ENCODE measurements at regions not wholly inside any gene's neighbourhood (a gene's known extent, or its start where the extent isn't known, plus 50 kb on each side); places are given as distances from the start of the nearest gene placed in this dataset.
"Not testable (repeated sequence)": the region's sequence is repeated elsewhere in the genome, so short reads cannot be mapped to it uniquely, and the experiment has no call there.

DNA sequence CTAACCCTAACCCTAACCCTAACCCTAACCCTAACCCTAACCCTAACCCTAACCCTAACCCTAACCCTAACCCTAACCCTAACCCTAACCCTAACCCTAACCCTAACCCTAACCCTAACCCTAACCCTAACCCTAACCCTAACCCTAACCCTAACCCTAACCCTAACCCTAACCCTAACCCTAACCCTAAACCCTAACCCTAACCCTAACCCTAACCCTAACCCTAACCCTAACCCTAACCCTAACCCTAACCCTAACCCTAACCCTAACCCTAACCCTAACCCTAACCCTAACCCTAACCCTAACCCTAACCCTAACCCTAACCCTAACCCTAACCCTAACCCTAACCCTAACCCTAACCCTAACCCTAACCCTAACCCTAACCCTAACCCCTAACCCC, 80.6 kb upstream of the PLEKHG4B start:
- H3K27ac Mint-ChIP-seq (ENCODE audit: low read depth); H3K9me3 Mint-ChIP-seq; H3K36me3 Mint-ChIP-seq (ENCODE audit: insufficient read depth); ATAC-seq (replicated peaks; ENCODE audit: extremely low read depth, poor library complexity, severe bottlenecking); H3K4me3 Mint-ChIP-seq; H3K27me3 Mint-ChIP-seq; H3K4me1 Mint-ChIP-seq: not testable (repeated sequence)
- DNase-seq (ENCODE audit: low spot score in 2 of 2) = peak; percentile 31 to 48

DNA sequence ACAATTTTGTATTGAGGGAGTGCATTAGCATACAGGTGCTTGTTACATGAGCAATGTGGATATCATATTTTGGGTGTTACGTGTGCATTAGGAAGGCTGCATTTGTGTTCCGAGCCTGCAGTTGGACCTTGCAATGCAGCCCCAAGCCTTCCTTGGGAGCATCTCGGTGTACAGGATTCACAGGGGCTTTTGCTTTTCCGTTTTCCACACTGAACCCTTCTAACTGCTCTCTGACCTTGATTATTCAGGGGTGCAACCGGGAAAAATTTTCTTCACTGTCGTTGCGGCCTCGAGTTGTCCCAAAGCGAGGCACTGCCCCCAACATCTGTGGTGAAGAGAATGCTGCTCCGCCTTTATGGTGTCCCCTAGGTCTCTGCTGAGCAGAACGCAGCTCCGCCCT, 80.1 kb upstream of the PLEKHG4B start:
- H3K27ac Mint-ChIP-seq (ENCODE audit: low read depth) = no peak overlapping the region

DNA sequence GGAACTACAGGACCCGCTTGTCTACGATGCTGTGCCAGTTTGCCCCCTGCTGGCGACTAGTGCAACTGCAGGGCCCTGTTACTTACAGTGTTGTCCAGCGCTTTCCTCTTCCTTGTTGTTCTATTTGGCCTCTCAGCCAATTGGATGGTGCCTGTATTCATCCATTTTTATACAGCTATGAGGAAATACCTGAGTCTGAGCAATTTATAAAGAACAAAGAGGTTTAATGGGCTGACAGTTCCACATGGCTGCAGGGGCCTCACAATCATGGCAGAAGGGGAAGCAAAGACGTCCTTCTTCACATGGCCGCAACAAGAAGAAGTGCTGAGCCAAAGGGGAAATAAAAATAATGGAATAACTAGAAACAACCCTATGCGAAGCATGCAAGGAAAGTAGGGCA, 78.7 kb upstream of the PLEKHG4B start:
- no peaks in the 10 kb centered on the region for H3K27me3 Mint-ChIP-seq
- ATAC-seq (replicated peaks; ENCODE audit: extremely low read depth, poor library complexity, severe bottlenecking) (no peak), DNase-seq (ENCODE audit: low spot score in 2 of 2) (no peak)
- no peaks in the 10 kb centered on the region for H3K36me3 Mint-ChIP-seq (ENCODE audit: insufficient read depth)
- H3K27ac Mint-ChIP-seq (ENCODE audit: low read depth) = no peak overlapping the region
- H3K4me1 Mint-ChIP-seq = no peaks in the 10 kb centered on the region
- no peaks in the 10 kb centered on the region for H3K9me3 Mint-ChIP-seq
- no peak overlapping the region for H3K4me3 Mint-ChIP-seq

More for the DNA sequence above, 80.1 kb upstream of the PLEKHG4B start:
- no peak for DNase-seq (ENCODE audit: low spot score in 2 of 2)
- H3K9me3 Mint-ChIP-seq = no peaks in the 10 kb centered on the region
- ATAC-seq (replicated peaks; ENCODE audit: extremely low read depth, poor library complexity, severe bottlenecking) = no peak
- H3K4me1 Mint-ChIP-seq = no peaks in the 10 kb centered on the region
- H3K27me3 Mint-ChIP-seq = no peaks in the 10 kb centered on the region
- no peaks in the 10 kb centered on the region for H3K36me3 Mint-ChIP-seq (ENCODE audit: insufficient read depth)
- H3K4me3 Mint-ChIP-seq = no peak overlapping the region

DNA sequence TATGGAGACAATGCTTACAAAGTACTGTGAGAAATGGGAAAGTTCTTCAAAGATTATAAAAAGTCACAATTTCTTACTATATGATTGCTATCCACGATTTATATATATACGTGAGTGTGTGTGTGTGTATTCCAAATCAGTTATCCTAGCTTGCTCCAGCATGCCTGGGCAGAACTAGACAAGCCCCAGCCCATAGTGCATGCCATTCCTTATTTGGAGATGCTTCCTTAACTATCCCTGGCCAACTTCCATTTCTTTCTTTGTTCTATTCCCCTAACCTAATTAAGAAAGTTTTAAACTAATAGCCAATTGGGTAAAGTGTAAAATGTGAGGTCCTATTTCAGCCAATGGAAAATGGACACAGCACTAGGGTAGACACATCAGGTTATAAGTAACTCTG, 77.3 kb upstream of the PLEKHG4B start:
- not testable (repeated sequence) for H3K36me3 Mint-ChIP-seq (ENCODE audit: insufficient read depth); H3K27ac Mint-ChIP-seq (ENCODE audit: low read depth); H3K4me3 Mint-ChIP-seq; H3K9me3 Mint-ChIP-seq; ATAC-seq (replicated peaks; ENCODE audit: extremely low read depth, poor library complexity, severe bottlenecking); DNase-seq (ENCODE audit: low spot score in 2 of 2); H3K4me1 Mint-ChIP-seq
- peaks cover 13% of the 10 kb centered on the region for H3K27me3 Mint-ChIP-seq

DNA sequence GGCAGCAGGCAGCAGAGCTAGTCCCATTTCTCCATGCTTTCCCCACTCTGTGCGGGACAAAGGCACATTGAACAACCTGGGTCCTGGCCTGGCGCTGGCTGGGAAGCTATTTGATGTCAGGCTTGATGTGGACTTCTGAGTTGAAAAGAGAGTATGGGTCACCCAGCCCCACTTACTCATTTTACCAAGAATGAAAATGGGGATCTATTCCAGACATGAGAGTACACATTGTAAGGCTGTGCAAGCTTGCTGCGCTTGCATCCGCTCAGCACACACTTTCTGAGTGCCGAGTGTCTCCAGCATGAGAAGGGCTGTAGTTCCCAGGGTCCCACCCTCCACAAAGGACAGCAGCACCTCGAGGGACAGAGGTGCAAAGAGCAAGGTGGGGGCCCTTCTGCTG, 71.7 kb upstream of the PLEKHG4B start:
- H3K9me3 Mint-ChIP-seq; ATAC-seq (replicated peaks; ENCODE audit: extremely low read depth, poor library complexity, severe bottlenecking); H3K4me3 Mint-ChIP-seq; H3K36me3 Mint-ChIP-seq (ENCODE audit: insufficient read depth); H3K4me1 Mint-ChIP-seq; DNase-seq (ENCODE audit: low spot score in 2 of 2); H3K27ac Mint-ChIP-seq (ENCODE audit: low read depth): not testable (repeated sequence)
- peaks cover 57% of the 10 kb centered on the region for H3K27me3 Mint-ChIP-seq

DNA sequence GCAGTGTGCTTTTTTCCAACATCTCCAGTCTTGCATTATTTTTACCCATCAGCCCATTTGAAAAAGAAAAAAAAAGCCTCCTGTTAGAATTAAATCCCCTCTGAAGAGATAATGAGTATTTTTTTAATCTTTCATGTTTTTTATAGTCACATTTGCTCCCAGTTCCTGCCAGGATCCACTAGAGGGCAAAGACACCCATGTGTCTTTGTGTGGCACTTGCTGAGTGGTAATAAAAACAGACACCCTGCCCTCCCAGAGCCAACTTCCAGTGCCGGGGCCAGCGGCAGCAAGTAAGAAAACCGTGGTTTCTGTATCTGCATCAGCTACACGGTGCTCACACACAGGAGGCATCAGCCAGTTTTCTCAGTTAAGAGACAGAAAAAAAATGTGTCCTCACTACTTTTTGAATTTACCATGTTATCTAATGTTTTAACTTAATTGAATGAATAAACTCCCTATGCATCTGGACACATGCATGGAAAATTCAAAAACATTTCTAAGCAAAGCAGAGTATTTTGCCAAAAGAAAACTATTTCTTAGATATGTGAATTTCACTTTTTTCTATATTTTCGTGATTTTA, 70.2 kb upstream of the PLEKHG4B start:
- peaks cover 66% of the 10 kb centered on the region for H3K27me3 Mint-ChIP-seq
- ATAC-seq (replicated peaks; ENCODE audit: extremely low read depth, poor library complexity, severe bottlenecking) = no peak
- H3K4me3 Mint-ChIP-seq = no peak overlapping the region
- no peak overlapping the region for H3K27ac Mint-ChIP-seq (ENCODE audit: low read depth)
- DNase-seq (ENCODE audit: low spot score in 2 of 2) = no peak
- no peaks in the 10 kb centered on the region for H3K4me1 Mint-ChIP-seq
- no peaks in the 10 kb centered on the region for H3K36me3 Mint-ChIP-seq (ENCODE audit: insufficient read depth)
- H3K9me3 Mint-ChIP-seq = no peaks in the 10 kb centered on the region

DNA sequence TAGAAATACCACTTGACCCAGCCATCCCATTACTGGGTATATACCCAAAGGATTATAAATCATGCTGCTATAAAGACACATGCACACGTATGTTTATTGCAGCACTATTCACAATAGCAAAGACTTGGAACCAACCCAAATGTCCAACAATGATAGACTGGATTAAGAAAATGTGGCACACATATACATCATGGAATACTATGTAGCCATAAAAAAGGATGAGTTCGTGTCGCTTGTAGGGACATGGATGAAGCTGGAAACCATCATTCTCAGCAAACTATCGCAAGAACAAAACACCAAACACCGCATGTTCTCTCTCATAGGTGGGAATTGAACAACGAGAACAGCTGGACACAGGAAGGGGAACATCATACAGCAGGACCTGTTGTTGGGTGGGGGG, 68.1 kb upstream of the PLEKHG4B start:
- H3K36me3 Mint-ChIP-seq (ENCODE audit: insufficient read depth); DNase-seq (ENCODE audit: low spot score in 2 of 2); H3K4me1 Mint-ChIP-seq; H3K9me3 Mint-ChIP-seq; H3K27ac Mint-ChIP-seq (ENCODE audit: low read depth); H3K4me3 Mint-ChIP-seq; ATAC-seq (replicated peaks; ENCODE audit: extremely low read depth, poor library complexity, severe bottlenecking): not testable (repeated sequence)
- peaks cover 83% of the 10 kb centered on the region for H3K27me3 Mint-ChIP-seq

DNA sequence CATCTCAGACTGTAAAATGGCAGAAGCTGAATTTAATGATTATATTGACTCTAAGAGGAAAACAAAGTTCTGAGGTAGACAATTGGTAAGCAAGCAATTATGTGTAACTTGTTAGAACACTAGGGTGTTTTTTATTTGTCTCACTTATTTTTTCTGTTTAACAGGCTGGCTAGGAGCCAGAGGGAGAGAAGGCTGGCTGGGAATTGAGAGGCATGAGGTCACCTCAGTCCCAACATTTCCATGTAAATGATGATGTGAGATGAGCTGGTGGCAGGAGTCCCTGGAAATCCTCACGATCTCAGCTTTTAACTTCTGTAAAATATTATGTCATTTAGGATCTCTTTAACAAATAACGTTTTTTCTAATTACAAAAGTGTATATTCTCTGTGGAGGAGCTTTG, 66.9 kb upstream of the PLEKHG4B start:
- not testable (repeated sequence) for H3K36me3 Mint-ChIP-seq (ENCODE audit: insufficient read depth); H3K4me3 Mint-ChIP-seq; ATAC-seq (replicated peaks; ENCODE audit: extremely low read depth, poor library complexity, severe bottlenecking); H3K9me3 Mint-ChIP-seq; H3K27ac Mint-ChIP-seq (ENCODE audit: low read depth); H3K4me1 Mint-ChIP-seq; DNase-seq (ENCODE audit: low spot score in 2 of 2)
- peaks cover 84% of the 10 kb centered on the region for H3K27me3 Mint-ChIP-seq

DNA sequence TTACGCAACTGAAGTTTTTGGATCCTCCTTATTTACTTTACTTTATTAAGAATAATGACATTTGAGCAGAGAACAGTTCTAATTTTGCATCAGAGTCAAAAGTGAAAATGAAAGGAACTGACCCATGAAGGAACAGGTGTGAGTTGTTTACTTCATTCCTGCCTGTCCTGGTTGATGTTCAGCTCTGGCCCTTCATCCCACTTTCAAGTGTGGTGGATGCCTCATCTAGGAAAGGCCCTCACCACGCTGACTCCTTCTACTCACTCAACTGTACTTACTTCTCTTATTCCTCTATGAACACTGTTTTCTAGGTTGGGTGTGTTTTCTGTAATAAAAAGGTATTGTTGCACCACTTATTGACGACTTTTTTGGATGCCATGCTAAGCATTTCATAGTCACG, 61.8 kb upstream of the PLEKHG4B start:
- DNase-seq (ENCODE audit: low spot score in 2 of 2) = no peak
- Mint-ChIP-seq H3K27ac (ENCODE audit: low read depth) (no peak overlapping the region), H3K4me1 (no peaks in the 10 kb centered on the region), H3K36me3 (ENCODE audit: insufficient read depth) (peaks cover 2% of the 10 kb centered on the region), H3K27me3 (peaks cover 79% of the 10 kb centered on the region), H3K9me3 (peaks cover 4% of the 10 kb centered on the region), H3K4me3 (no peak overlapping the region)
- no peak for ATAC-seq (replicated peaks; ENCODE audit: extremely low read depth, poor library complexity, severe bottlenecking)

DNA sequence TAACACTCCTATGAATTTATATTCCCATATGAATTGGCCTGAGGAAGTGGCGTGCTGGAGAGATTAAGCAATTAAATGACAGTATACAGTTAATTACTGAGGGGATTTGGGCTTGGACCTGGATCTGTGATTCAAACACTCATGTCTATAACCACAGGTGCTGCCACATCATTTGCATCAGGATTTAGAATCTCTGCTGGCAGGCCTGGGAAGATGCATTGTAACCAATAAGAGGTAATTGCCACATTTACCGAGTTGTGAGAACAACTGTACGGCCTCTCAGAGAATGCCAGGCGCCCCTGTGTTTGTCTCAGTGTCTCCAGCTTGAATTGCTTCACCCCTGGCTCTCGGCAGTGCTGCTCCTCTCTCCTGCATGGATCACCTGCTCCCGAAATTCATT, 61.4 kb upstream of the PLEKHG4B start:
- not testable (repeated sequence) for ATAC-seq (replicated peaks; ENCODE audit: extremely low read depth, poor library complexity, severe bottlenecking); H3K36me3 Mint-ChIP-seq (ENCODE audit: insufficient read depth); H3K4me1 Mint-ChIP-seq; H3K9me3 Mint-ChIP-seq; H3K4me3 Mint-ChIP-seq; H3K27ac Mint-ChIP-seq (ENCODE audit: low read depth); DNase-seq (ENCODE audit: low spot score in 2 of 2)
- peaks cover 79% of the 10 kb centered on the region for H3K27me3 Mint-ChIP-seq

DNA sequence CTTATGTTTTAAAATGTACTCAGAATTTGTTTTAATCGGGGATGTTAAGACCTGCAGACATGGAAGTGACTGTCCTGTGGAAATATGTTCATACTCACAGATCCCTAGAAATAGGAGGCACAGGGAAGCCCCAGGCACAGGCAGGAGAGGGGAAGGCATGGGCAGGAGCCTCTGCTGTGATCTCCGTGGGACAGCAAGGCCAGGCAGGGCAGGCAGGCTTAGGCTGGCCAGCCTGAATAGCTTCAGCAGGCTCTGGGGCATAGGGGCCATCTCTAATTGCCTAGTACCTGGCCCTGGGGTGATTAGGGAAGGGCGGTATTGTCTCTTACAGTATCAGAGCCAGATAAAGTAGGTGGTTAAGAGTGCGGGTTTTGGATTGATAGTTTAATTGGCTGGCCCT, 59.8 kb upstream of the PLEKHG4B start:
- Mint-ChIP-seq H3K27me3 (peaks cover 66% of the 10 kb centered on the region), H3K36me3 (ENCODE audit: insufficient read depth) (peaks cover 2% of the 10 kb centered on the region)
- ATAC-seq (replicated peaks; ENCODE audit: extremely low read depth, poor library complexity, severe bottlenecking) = no peak

DNA sequence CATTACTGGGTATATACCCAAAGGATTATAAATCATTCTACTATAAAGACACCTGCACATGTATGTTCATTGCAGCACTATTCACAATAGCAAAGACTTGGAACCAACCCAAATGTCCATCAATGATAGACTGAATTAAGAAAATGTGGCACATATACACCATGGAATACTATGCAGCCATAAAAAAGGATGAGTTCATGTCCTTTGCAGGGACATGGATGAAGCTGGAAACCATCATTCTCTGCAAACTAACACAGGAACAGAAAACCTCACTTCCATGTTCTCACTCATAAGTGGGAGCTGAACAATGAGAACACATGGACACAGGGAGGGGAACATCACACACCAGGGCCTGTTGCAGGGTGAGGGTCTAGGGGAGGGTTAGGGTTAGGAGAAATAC, 56.4 kb upstream of the PLEKHG4B start:
- H3K27me3 Mint-ChIP-seq = peaks cover 58% of the 10 kb centered on the region
- not testable (repeated sequence) for DNase-seq (ENCODE audit: low spot score in 2 of 2); H3K36me3 Mint-ChIP-seq (ENCODE audit: insufficient read depth); H3K4me3 Mint-ChIP-seq; H3K27ac Mint-ChIP-seq (ENCODE audit: low read depth); H3K9me3 Mint-ChIP-seq; H3K4me1 Mint-ChIP-seq; ATAC-seq (replicated peaks; ENCODE audit: extremely low read depth, poor library complexity, severe bottlenecking)

More for the DNA sequence above, 59.8 kb upstream of the PLEKHG4B start:
- H3K4me3 Mint-ChIP-seq = no peak overlapping the region
- H3K27ac Mint-ChIP-seq (ENCODE audit: low read depth) = no peak overlapping the region
- H3K9me3 Mint-ChIP-seq = peaks cover 4% of the 10 kb centered on the region
- no peak for DNase-seq (ENCODE audit: low spot score in 2 of 2)
- H3K4me1 Mint-ChIP-seq = no peaks in the 10 kb centered on the region

DNA sequence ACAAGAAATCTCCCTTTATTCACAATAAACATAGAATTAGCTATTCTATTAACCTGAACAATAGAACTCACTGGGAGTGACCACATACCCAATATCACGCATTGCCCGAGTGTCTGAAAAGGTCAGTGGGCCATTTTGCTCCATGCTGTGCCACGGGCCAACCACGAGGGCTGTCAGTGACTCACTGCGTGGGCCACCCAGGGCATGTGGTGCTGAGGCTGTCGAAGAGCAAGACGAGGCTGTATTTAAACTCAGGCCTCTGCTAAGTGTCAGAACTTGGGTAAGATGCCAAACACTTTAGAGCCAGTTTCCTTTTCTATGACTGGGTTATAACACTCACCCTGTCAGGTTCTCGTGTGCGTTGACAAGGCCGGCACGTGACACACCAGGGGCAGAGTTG, 54.8 kb upstream of the PLEKHG4B start:
- not testable (repeated sequence) for H3K4me1 Mint-ChIP-seq; H3K4me3 Mint-ChIP-seq; DNase-seq (ENCODE audit: low spot score in 2 of 2); ATAC-seq (replicated peaks; ENCODE audit: extremely low read depth, poor library complexity, severe bottlenecking); H3K36me3 Mint-ChIP-seq (ENCODE audit: insufficient read depth); H3K9me3 Mint-ChIP-seq; H3K27ac Mint-ChIP-seq (ENCODE audit: low read depth)
- H3K27me3 Mint-ChIP-seq = peaks cover 58% of the 10 kb centered on the region

Measured in central memory CD8-positive, alpha-beta T cell (primary cell).